ENCODE measurements at regions not wholly inside any gene's neighbourhood (a gene's known extent, or its start where the extent isn't known, plus 50 kb on each side); places are given as distances from the start of the nearest gene placed in this dataset.

- DNase-seq, result no peak
Observed at GRCh38 chr18:76179257-76179656, 315.8 kb downstream of the ZNF516 start.

GRCh38 chr18:76177160-76177559, 317.9 kb downstream of the ZNF516 start:
- DNase-seq, result no peak

GRCh38 chr18:76174451-76174850, 320.6 kb downstream of the ZNF516 start:
- DNase-seq, result no peak

DNA sequence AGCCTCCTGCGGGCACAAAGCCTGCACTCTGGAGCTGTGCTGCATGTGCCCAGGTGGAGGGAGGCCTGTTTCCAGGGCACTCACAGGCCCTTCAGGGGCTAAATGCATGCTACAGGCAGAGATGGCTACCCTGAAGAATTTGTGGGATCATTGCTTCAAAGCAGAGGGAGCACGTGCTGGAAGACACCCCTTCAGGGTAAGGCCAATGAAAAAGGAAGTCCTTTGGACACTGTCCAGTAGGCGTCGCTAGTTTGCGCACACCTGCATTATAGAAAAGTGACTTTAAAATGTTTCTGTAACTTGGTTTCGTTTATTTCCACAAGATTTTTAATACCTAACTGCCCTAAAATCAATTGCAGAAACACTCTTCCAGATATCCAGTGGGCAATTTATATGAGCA, 325.3 kb downstream of the ZNF516 start:
- DNase-seq, result no peak

GRCh38 chr18:76167845-76168621, 327.0 kb downstream of the ZNF516 start:
- no peak for DNase-seq

DNA sequence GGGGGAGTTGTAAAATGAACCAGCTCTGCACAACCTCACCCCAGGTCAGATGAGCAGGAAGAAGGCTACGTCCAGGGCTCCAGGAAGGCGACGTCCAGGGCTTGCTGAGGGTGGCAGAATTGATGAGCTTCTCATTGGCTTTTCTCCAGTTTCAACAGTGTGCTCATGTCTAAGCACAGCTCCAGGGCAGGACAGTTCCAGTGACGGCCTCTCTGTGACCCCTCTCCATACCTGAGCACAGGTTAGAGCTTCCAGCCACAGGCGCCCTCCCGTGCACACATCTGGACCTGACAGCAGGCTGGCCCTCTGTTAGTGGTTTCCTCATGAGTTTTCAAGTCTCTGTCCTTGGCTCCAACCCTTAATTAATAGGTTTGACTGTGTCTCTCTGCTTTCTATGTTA, 327.6 kb downstream of the ZNF516 start:
- no peak for DNase-seq

- no peak for DNase-seq
Observed at GRCh38 chr18:76162886-76163285, 332.2 kb downstream of the ZNF516 start.

DNA sequence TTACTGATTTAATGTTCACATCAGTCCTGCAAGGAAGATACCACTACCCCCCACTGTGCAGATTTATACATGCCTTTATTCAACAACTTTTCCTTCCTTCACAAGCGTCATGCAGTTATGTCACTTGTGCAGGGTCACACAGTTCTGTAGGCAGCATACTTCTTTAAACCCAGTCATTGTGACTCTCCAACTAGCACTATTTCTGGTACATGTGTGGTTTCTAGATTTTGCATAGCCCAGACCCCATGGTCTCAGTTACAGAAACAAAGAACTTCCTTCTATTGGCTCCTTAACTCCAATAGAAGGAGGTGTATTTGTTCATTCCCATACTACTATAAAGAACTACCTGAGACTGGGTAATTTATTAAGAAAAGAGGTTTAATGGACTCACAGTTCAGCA, 333.1 kb downstream of the ZNF516 start:
- DNase-seq, result no peak

GRCh38 chr18:76153691-76154090, 341.4 kb downstream of the ZNF516 start:
- no peak for DNase-seq

DNA sequence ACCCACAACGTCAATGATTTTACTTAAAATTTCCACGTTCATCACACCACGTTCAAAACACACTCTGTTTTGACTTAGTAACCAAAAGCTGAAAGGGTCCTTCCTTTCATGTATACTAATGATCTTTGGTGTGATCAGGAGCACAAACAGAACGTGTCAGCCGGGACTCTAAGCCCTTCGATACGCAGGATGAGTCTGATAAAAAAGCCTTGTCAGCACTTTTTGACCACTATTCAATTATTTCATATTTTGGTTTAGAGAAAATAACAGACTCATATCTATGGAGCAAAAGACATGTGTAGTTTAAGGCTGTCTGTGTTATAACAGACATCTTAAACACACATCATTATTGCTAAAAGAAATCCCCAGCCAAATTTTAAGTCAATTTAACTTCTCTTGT, 345.3 kb downstream of the ZNF516 start:
- DNase-seq, result no peak

GRCh38 chr18:76149284-76149683, 345.8 kb downstream of the ZNF516 start:
- no peak for DNase-seq

DNA sequence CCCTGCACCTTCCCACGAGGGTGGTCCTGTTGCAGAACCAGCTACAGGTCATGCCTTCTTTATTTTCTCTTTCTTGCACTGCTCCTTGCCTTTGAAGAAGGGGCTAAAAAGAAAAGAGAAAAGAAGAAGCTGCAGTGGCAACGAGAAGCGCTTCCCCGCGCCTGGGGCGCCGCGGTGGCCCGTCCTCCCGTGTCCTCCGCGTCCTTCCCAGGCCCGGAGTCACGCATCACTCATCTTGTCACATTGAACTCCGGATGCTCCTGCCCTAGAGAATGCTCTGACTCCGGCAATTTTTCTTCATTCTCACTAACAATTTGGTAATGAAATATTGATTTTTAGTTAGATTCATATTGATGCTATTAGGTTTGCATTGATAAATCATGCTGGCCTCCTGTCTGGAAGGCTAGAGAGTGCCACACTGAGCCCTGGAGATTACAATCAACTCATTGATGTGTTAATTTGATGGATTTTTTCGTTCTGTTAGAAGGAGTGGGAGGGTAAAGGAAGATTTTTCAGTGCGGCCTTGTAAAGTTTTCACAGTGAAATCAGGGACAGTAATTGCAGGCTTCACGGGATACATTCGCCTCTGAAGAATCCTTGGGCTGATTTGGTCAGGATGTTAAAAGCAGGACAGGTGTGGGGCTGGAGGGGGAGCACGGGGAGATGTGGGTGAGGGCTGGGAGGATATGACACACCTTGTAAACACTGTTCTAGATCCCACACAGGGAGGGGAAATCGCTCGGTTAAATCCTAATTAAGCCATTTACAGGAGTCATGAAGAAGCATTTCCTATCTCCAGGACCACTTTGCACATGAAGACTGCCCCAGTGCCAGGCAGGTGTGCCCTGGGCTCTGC, 349.3 kb downstream of the ZNF516 start:
- DNase-seq, result no peak

GRCh38 chr18:76144844-76145243, 350.2 kb downstream of the ZNF516 start:
- no peak for DNase-seq

DNA sequence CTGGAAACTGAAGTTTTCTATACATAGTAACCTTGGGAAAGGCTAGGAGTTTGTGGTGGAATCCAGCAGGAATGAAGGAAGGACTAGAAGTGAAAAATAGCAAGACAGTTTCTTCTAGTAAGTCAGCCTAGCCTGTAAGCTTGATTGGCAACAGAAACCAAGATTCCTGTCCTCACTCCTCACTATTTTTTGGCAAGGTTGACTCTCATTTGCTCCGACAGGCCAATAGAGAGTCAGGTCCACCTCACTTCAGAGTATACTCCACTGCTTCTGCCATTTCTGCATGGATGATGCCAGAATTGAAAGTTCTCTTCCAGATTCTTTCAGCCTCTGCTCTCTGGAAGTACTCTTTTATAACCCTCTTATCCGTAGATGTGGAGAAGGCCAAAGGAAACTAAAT, 352.4 kb downstream of the ZNF516 start:
- no peak for DNase-seq

- no peak for DNase-seq
Observed at GRCh38 chr18:76139844-76140243, 355.2 kb downstream of the ZNF516 start.

- DNase-seq, result no peak
Observed at GRCh38 chr18:76137216-76137615, 357.8 kb downstream of the ZNF516 start.

DNA sequence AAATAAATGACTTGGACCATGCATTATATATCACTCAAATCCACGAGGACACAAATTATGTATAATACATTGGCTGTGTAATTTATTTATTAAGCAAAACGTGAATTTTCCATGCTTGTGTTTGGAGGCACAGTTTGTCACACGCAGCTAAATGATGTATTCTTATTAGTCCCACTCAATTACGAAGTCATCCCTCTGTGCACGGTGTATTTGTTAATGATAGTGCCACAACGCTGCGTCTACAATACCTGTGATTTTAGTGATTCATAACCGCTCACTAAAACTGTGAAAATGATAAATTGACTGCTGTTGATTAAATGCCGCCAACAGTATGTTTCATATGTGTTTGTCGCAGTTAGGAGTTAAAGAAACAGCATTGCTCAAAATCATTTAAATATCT, 358.3 kb downstream of the ZNF516 start:
- DNase-seq, result no peak

DNA sequence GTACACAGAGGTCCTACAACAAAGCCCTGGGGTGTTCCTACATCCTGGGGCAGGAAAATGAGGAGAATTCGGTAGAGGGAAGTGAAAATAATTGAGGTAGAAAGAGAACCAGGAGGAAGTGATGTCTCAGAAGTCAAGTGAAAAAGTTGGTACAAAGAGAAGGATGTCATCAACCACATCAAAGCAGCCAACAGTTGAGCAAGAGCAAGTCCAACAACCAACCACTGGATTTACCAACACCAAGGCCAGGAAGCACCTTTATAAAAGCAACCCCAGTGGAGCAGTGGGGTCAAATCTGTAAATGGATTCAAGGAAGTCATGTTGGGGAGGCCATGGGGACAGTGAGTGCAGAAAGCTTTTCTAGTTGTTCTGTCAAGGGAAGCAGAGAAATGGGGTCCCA, 360.4 kb downstream of the ZNF516 start:
- no peak for DNase-seq

- DNase-seq, result no peak
Observed at GRCh38 chr18:76133873-76134272, 361.2 kb downstream of the ZNF516 start.

GRCh38 chr18:76131738-76132137, 363.3 kb downstream of the ZNF516 start:
- no peak for DNase-seq

- DNase-seq, result no peak
Observed at GRCh38 chr18:76130845-76131244, 364.2 kb downstream of the ZNF516 start.

DNA sequence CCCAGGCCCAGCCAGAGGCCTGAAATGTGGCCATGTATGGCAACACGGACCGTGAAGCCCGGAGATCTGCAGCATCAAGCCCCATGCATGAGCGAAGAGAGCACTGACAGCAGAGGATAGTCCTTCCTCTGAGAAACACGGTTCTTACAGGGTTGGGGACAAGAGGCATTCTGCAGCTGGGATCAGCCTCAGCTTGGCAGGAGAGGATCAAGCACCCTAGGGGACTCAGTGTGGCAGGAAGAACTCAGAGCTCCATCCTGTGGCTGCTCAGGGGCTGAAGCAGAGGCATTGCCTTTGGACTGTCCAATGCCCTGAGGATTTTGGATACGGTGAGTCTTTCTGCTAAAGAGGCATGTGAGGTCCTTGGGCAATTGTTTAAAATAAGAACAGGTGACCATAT, 368.7 kb downstream of the ZNF516 start:
- DNase-seq, result no peak

GRCh38 chr18:76121011-76121410, 374.0 kb downstream of the ZNF516 start:
- DNase-seq, result no peak

- no peak for DNase-seq
Observed at GRCh38 chr18:76115580-76115979, 379.5 kb downstream of the ZNF516 start.

All from CD4-positive, alpha-beta T cell treated with Interleukin-4 for 4 hours (primary cell).